HG03175 (cell line): ENCODE measurements at regions not wholly inside any gene's neighbourhood (a gene's known extent, or its start where the extent isn't known, plus 50 kb on each side); places are given as distances from the start of the nearest gene placed in this dataset.

ENCODE experiments used
- ATAC-seq: cut with Tn5 transposase; IDR thresholded peaks from one replicate; pipeline ENCODE4 v1.9.1; 2021; ENCODE audit warnings: mild to moderate bottlenecking, moderate library complexity; ENCODE audit not compliant: unreplicated experiment

GRCh38 chr16:85306793-85307551, 194.7 kb upstream of the CIBAR2 start:
- ATAC-seq, result no peak

- ATAC-seq, result no peak
Measured at GRCh38 chr16:85307552-85308364, 195.5 kb upstream of the CIBAR2 start.

- ATAC-seq, result no peak
Measured at GRCh38 chr16:85308611-85309540, 196.6 kb upstream of the CIBAR2 start.

GRCh38 chr16:85309656-85310587, 197.7 kb upstream of the CIBAR2 start:
- no peak for ATAC-seq

- ATAC-seq, result no peak
Measured at GRCh38 chr16:85310868-85311585, 198.8 kb upstream of the CIBAR2 start.

- no peak for ATAC-seq
Measured at GRCh38 chr16:85311741-85312140, 199.5 kb upstream of the CIBAR2 start.

GRCh38 chr16:85312174-85312573, 199.9 kb upstream of the CIBAR2 start:
- ATAC-seq, result no peak

- no peak for ATAC-seq
Measured at GRCh38 chr16:85312642-85313525, 200.6 kb upstream of the CIBAR2 start.

- no peak for ATAC-seq
Measured at GRCh38 chr16:85313526-85314301, 201.4 kb upstream of the CIBAR2 start.

GRCh38 chr16:85314512-85314971, 202.3 kb upstream of the CIBAR2 start:
- ATAC-seq, result no peak

GRCh38 chr16:85315866-85316265, 203.6 kb upstream of the CIBAR2 start:
- no peak for ATAC-seq

GRCh38 chr16:85316321-85316919, 204.1 kb upstream of the CIBAR2 start:
- ATAC-seq, result no peak

- ATAC-seq, result no peak
Measured at GRCh38 chr16:85316944-85317343, 204.7 kb upstream of the CIBAR2 start.

- ATAC-seq, result no peak
Measured at GRCh38 chr16:85317704-85318103, 205.4 kb upstream of the CIBAR2 start.

GRCh38 chr16:85319208-85319983, 207.1 kb upstream of the CIBAR2 start:
- no peak for ATAC-seq

GRCh38 chr16:85319984-85320440, 207.7 kb upstream of the CIBAR2 start:
- no peak for ATAC-seq
